NT2/D1 (cell line): ENCODE measurements at regions not wholly inside any gene's neighbourhood (a gene's known extent, or its start where the extent isn't known, plus 50 kb on each side); places are given as distances from the start of the nearest gene placed in this dataset.

Experiments
- SUZ12 ChIP-seq: IDR thresholded peaks from 2 replicates; pipeline ENCODE4 v1.6.1; 2011; ENCODE audit not compliant: insufficient read length, insufficient read depth; ENCODE audit errors: extremely low read depth
- YY1 ChIP-seq: IDR thresholded peaks from 2 replicates; pipeline ENCODE4 v1.6.1; 2011; ENCODE audit not compliant: insufficient read length, insufficient read depth
- ZNF274 ChIP-seq: IDR thresholded peaks from 2 replicates; pipeline ENCODE4 v1.6.1; 2011; ENCODE audit warnings: mild to moderate bottlenecking, low read depth, low read length

GRCh38 chr15:98503970-98504369 is 144.4 kb upstream of the IGF1R start:
- TF ChIP-seq YY1 (no peak), ZNF274 (no peak), SUZ12 (no peak)
